Colonic mucosa (tissue), 4 donors: ENCODE measurements at regions not wholly inside any gene's neighbourhood (a gene's known extent, or its start where the extent isn't known, plus 50 kb on each side); places are given as distances from the start of the nearest gene placed in this dataset.

Experiments
- DNase-seq: peaks from one replicate; pipeline ENCODE4 v3.0.0-alpha.2; 2020
- H3K27ac ChIP-seq: fragments of 200-600 bp; one replicate; pipeline ENCODE4 v1.8.0; 2021
- H3K27me3 ChIP-seq: fragments of 200-600 bp; one replicate; pipeline ENCODE4 v1.8.0; 2021
- H3K36me3 ChIP-seq: fragments of 200-600 bp; one replicate; pipeline ENCODE4 v1.8.0; 2021
- H3K4me1 ChIP-seq: fragments of 200-600 bp; one replicate; pipeline ENCODE4 v1.8.0; 2021; ENCODE audit warnings: mild to moderate bottlenecking
- H3K4me3 ChIP-seq: fragments of 200-600 bp; one replicate; pipeline ENCODE4 v1.8.0; 2021
- H3K9ac ChIP-seq, 2 donors: one replicate each; pipeline ENCODE4 v1.7.0; 2013; ENCODE audit warnings: control low read depth in 2 of 2, low read depth in 2 of 2, low read length in 2 of 2
- H3K9me3 ChIP-seq: fragments of 200-600 bp; one replicate; pipeline ENCODE4 v1.8.0; 2021
- intact Hi-C: fragments of 100-400 bp; cut with DNase I; formaldehyde crosslinking; loops from one replicate; pipeline ENCODE4 v1.14.1; 2022
- TF ChIP-seq, protein P1 (sequence below): fragments of 200-600 bp; IDR thresholded peaks from one replicate; pipeline ENCODE4 v1.8.0; 2022; ENCODE audit warnings: antibody characterized with exemption, mild to moderate bottlenecking
- donor health status: healthy.
- donor health status: DM: no; HTN: no; CAD: no.
- donor health status: DM: no; HTN: no; CAD: no.

DNA sequence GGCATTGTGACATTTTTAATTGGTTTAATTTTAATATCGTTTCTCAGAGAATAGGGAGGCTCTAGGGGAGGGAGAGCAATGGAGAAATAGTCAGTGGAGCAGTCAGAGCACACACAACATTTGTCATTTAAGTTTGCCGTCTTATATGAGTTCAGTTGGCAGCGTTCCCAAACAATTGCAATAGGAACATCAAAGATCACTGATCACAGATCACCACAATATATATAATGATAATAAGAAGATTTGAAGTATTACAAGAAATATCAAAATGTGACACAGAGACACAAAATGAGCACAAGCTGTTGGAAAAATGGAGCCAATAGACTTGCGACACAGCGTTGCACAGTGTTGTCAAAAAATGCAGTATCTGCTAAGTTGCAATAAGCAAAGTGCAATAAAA is 303.7 kb downstream of the CDH19 start:
- H3K27ac ChIP-seq, result no peak overlapping the region
- TF ChIP-seq, protein P1, sequence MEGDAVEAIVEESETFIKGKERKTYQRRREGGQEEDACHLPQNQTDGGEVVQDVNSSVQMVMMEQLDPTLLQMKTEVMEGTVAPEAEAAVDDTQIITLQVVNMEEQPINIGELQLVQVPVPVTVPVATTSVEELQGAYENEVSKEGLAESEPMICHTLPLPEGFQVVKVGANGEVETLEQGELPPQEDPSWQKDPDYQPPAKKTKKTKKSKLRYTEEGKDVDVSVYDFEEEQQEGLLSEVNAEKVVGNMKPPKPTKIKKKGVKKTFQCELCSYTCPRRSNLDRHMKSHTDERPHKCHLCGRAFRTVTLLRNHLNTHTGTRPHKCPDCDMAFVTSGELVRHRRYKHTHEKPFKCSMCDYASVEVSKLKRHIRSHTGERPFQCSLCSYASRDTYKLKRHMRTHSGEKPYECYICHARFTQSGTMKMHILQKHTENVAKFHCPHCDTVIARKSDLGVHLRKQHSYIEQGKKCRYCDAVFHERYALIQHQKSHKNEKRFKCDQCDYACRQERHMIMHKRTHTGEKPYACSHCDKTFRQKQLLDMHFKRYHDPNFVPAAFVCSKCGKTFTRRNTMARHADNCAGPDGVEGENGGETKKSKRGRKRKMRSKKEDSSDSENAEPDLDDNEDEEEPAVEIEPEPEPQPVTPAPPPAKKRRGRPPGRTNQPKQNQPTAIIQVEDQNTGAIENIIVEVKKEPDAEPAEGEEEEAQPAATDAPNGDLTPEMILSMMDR, result no peak

GRCh38 chr18:66280470-66280869 is 323.4 kb downstream of the CDH19 start:
- intact Hi-C loops, result no loop called here
- TF ChIP-seq, protein P1, result no peak

More for the DNA sequence above, 303.7 kb downstream of the CDH19 start:
- no peaks in the 10 kb centered on the region for H3K4me1 ChIP-seq
- H3K9me3 ChIP-seq, result no peaks in the 10 kb centered on the region
- DNase-seq, result no peak
- H3K4me3 ChIP-seq, result no peak overlapping the region
- intact Hi-C loops, result no loop called here
- no peaks in the 10 kb centered on the region for H3K36me3 ChIP-seq
- no peaks in the 10 kb centered on the region for H3K27me3 ChIP-seq
- no peak overlapping the region for H3K9ac ChIP-seq

DNA sequence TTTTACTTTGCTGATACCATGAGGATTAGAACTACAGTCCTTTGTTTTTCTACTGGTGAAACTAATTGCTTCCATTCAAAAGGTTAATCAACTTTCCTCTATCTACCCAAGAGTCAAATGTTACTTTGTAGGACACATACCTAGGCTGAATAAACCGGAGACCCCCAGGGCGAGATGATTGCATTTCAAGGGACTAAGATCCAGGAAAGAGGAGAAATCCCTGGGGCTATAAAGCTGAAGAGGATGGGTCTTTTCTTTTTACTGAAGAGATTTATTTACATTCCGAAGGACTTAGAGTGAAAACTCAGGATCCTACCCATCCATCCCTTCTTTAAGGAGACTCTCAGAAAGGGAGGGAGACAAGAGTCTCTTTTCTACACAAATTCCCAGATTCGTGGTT is 331.9 kb downstream of the CDH19 start:
- Histone ChIP-seq H3K27ac (no peak overlapping the region), H3K9me3 (no peaks in the 10 kb centered on the region), H3K36me3 (no peaks in the 10 kb centered on the region), H3K4me1 (no peaks in the 10 kb centered on the region), H3K4me3 (no peak overlapping the region), H3K9ac (no peak overlapping the region), H3K27me3 (no peaks in the 10 kb centered on the region)
- DNase-seq, result no peak
- TF ChIP-seq, protein P1, result no peak
- intact Hi-C loops, result no loop called here

More at GRCh38 chr18:66280470-66280869, 323.4 kb downstream of the CDH19 start:
- DNase-seq, result no peak
- Histone ChIP-seq H3K4me1 (no peaks in the 10 kb centered on the region), H3K4me3 (no peak overlapping the region), H3K27me3 (no peaks in the 10 kb centered on the region), H3K9ac (no peak overlapping the region), H3K36me3 (no peaks in the 10 kb centered on the region), H3K27ac (no peak overlapping the region), H3K9me3 (no peaks in the 10 kb centered on the region)

DNA sequence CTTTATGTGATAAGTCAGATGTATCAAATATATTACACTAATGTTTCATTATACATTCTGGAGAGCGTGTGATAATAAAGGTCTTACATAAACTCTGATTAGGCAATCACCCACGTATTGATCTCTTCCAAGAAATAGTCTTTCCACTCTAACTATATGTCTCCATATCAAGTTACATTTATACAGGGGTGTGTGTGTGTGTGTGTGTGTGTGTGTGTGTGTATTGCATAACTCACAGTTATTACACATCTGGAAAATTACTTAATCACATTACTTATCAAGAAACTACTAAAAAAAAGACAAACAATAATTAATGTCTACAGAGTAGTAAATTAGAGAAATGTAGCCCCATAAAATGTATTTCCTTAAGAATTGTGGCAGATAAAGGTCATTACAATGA is 339.8 kb downstream of the CDH19 start:
- TF ChIP-seq, protein P1, result no peak

GRCh38 chr18:66254121-66254520 is 349.8 kb downstream of the CDH19 start:
- Histone ChIP-seq H3K27me3 (no peaks in the 10 kb centered on the region), H3K27ac (no peak overlapping the region), H3K9me3 (no peaks in the 10 kb centered on the region), H3K4me3 (no peak overlapping the region), H3K36me3 (no peaks in the 10 kb centered on the region), H3K4me1 (no peaks in the 10 kb centered on the region), H3K9ac (no peak overlapping the region)
- intact Hi-C loops, result no loop called here
- TF ChIP-seq, protein P1, result no peak
- DNase-seq, result no peak

More for the DNA sequence above, 339.8 kb downstream of the CDH19 start:
- H3K9me3 ChIP-seq, result no peaks in the 10 kb centered on the region
- no peak for DNase-seq
- no peaks in the 10 kb centered on the region for H3K4me1 ChIP-seq
- H3K27ac ChIP-seq, result no peak overlapping the region
- H3K36me3 ChIP-seq, result no peaks in the 10 kb centered on the region
- H3K27me3 ChIP-seq, result no peaks in the 10 kb centered on the region
- H3K4me3 ChIP-seq, result no peak overlapping the region
- intact Hi-C loops, result no loop called here
- H3K9ac ChIP-seq, result no peak overlapping the region

DNA sequence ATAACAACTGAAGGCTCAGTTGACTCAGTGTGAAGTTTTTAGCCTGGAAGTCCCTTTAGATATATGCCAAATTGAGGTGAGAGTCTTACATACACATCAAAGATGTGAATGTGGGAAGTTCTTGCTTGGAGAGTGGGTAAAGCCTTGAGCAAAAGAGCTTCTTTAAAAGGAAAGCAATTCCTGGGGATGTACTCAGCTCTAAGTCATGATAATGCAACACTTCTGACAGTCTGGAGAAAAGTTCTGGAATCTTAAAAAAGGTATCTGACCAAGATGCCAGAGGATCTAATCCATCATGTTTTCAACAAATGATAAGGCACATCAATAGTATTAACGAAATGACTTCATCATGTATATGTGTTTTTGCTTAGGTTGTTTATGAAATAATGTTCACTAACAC is 351.2 kb downstream of the CDH19 start:
- no peaks in the 10 kb centered on the region for H3K9me3 ChIP-seq
- H3K9ac ChIP-seq, result no peak overlapping the region
- DNase-seq, result no peak
- H3K27ac ChIP-seq, result no peak overlapping the region
- intact Hi-C loops, result no loop called here
- no peaks in the 10 kb centered on the region for H3K36me3 ChIP-seq
- no peak overlapping the region for H3K4me3 ChIP-seq
- H3K4me1 ChIP-seq, result no peaks in the 10 kb centered on the region
- TF ChIP-seq, protein P1, result no peak
- no peaks in the 10 kb centered on the region for H3K27me3 ChIP-seq
